ENCODE measurements at regions not wholly inside any gene's neighbourhood (a gene's known extent, or its start where the extent isn't known, plus 50 kb on each side); places are given as distances from the start of the nearest gene placed in this dataset.
"Not testable (repeated sequence)": the region's sequence is repeated elsewhere in the genome, so short reads cannot be mapped to it uniquely, and the experiment has no call there.

DNA sequence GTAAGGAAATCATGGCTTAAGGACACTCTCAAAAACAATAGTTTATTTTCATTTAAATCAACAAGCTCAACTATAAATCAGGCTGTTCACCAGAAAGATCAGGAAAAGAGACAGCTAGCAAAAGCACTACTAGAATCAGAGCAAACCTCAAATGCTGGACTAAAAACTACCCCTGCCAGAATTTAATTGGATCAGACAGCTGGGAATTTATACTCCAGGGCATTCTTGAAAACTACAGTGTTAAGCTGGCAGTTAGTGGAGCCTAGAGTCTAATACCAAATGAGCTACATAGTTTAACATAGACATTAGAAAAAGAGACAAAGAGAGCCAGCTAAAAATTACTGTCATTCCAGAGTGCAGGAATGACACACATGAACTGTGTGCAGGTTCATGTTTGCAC lies 1016.4 kb upstream of the CRIM1 start:
- no peak for DNase-seq (ENCODE audit: low read depth in 3 of 3)

DNA sequence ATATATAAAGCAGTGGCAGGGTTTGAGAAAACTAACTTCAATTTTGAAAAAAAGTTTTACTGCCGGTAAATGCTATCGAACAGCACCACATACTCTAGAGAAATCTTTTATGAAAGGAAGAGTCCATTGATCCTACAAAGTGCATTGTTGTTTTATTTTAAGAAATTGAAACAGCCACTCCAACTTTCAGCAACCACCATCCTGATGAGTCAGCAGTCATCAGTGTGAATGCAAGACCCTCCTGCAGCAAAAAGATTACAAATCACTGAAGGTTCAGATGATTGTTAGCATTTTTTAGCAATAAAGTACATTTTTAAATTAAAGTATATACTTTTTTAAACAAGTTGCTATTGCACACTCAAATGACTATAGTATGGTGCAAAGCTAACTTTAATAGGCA lies 1017.7 kb upstream of the CRIM1 start:
- DNase-seq (ENCODE audit: low read depth in 3 of 3) = no peak

DNA sequence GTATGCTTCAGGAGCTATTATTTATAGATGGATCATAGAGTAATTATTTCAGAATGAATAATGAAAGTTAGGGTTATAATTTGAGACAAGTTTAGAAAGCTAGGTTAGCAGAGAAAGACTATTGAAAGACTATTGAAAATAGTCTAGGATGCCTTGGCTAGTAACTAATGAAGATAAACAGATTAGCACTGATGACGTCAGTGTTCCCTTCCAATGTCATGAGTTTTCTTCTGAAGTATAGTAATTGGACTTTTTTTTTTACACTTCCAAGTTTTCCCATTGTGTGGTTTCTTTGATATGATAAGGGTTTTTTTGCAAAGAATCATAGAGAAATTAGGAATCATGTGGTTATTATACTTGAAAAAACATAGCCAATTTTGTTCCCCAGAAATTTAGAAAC lies 1041.5 kb upstream of the CRIM1 start:
- no peak for DNase-seq (ENCODE audit: low read depth in 3 of 3)

DNA sequence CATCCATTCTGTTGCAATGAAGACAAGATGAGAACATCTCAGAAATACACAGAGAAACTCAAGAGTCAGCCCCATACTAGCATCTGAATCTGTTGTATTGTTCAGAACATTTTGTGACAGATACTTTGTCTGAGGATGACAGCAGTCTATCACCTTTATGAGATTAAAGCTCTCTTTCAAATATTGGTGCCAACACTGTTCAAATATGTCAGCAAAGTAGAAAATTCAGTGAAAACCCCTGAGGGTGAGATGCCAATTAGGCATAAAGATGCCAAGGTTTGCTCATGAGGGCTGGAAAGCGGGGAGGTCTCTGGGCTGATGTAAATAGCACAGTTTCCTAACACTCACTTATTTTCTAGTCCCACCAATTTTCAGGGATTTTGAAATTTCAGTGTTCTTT lies 1054.2 kb upstream of the CRIM1 start:
- no peak for DNase-seq (ENCODE audit: low read depth in 3 of 3)

DNA sequence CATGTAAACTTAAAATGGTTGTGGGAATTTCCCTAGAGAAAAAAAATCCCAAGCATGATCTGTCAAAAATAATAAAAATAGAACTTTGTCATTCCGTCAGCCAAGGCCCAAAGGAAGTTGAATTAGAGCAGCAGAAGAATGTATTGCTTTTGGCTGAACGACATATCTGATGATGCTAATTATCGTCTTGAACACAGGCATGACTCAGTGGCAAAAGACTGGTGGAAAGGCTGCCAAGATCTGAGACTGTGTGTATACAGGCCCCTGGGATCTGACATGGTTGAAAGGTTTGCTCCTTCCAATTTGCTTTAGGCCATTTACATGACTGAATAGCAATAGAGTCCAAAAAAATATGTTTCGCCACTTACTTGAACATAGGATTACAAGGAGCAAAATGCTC lies 1057.1 kb upstream of the CRIM1 start:
- DNase-seq (ENCODE audit: low read depth in 3 of 3) = no peak

DNA sequence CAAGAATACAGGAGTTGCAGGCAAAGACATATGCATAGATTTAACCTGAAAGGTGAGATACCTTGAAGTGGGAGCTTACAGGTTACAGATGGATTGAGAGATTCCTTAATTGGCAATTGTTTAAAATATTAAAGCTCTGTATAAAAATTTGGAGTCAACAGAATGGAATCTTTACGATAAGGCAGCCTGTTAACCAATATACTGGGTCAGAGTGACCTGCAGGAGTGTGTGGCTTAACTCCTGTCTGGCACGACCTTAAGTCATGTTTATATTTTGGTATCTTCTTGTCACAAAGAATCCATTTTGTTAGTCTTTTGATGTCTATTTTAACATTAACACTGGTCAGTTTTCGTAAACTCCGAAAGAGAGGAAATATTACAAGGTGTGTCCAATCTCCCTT lies 1058.2 kb upstream of the CRIM1 start:
- no peak for DNase-seq (ENCODE audit: low read depth in 3 of 3)

DNA sequence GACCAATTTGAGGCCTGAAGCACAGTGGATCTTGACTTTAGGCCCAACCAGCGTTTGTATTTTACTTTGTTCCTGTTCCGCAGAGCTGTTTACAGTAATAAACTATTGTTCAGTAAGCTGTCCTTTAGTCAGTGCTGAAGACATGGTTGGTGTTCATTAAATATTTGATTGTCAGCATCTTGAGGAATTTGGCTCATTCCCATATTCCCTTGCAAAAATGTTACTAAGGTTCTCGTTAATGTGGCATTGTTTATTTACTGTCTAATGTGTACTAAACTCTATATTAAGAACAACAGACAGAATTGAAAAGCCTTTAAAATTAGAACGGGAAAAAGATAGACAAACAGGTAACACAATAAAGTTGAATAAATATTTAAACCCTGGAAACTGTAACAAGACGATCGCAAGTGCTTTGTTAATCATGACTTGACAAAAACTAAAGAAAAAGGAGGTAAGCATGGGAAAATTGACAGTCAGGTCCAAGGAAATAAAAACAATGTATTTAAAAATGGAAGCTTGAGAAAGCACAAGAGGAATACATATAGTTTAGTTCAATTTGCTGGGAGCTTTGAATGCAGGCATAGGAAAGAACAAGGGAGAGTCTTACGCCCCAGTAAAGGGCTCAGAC lies 1060.8 kb upstream of the CRIM1 start:
- no peak for DNase-seq (ENCODE audit: low read depth in 3 of 3)

DNA sequence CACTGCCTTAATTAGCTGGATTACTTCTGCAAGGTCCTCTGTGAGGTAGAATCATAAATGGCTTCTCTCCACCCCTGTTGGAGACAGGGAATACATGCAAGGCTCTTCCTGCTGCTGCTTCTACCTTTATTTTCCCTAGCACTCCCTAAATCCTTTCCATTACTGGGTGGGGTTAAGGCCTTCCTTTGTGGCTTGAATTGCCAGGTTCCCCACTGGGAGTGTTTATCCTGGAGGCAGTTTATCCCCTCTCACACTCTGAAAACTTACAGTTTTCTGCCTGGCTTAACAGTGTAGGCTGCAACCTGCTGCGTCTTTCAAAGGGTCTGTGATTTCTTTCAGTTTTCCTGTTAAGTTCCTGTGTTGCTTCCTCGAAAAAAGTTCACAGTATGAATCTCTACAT lies 1062.3 kb upstream of the CRIM1 start:
- DNase-seq (ENCODE audit: low read depth in 3 of 3) = no peak

DNA sequence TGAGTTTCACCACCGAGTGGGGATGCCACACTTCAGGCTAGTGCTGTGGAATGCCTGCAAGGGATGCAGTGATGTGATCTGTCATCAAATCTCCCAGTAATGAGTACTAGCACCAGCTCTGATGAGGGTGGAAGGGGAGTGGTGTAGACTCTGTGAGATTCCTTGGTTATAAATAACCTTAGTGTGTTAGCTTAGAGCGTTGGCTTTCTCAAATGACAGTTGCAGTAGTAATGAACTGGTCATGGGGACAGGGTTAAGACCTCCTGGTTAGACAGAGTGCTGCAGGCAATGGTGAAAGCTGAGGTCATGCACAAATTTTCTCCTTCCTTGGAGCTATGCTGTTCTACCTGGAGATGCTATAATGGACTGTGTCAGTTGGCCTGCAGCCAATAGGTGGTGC lies 1063.4 kb upstream of the CRIM1 start:
- no peak for DNase-seq (ENCODE audit: low read depth in 3 of 3)

DNA sequence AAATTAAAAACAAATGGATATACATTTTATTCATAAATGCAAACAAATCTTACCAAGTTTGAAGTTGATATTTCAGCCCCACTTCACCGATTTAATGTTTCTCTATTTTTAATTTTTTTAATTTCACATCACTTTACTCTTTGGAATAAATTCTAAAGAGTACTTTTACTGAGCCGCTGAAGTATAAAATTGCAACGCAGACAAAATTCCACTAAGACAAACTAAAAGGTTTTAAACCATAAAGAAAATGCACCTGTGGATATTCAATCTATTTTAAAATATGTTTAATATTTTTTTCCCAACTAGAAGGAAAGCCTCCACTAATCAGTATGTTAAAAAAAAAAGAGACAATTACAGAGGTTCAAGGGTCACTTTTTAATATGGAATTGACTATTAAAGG lies 1073.9 kb upstream of the CRIM1 start:
- no peak for DNase-seq (ENCODE audit: low read depth in 3 of 3)

DNA sequence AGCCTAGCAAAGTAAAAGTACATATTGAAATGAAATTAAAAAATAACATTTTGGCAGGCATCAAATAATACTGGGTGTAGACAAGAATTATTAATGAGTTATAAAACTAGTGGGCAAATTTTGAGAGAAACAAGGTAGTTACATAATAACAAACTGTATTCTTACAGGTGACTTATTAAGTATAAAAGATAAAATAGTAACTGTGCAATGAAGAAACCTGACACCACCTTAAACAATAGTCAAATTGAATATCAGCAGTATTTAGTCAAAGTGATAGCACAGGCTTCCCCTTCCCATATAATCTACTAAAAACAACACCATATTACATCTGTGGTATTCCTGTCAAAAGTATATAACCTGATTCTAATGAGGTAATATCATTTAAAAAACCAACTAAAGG lies 1099.8 kb upstream of the CRIM1 start:
- no peak for DNase-seq (ENCODE audit: low read depth in 3 of 3)

DNA sequence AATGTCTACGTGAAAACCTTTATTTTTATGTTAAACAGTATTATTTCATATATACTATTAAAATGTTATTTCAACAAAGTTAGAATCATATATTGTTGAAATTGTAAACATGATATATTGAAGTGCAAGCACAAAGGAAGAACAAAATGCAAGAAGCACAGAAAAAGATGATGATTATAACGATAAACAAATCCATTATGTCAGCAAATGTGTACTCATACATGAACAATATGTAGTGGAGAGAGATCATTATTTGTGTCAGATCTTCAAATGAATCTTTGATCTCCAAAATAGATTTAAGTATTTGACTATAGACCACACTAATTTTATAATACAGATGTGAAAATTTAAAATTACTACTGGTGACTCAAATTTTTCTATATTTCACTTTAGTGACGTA lies 1104.4 kb upstream of the CRIM1 start:
- no peak for DNase-seq (ENCODE audit: low read depth in 3 of 3)

DNA sequence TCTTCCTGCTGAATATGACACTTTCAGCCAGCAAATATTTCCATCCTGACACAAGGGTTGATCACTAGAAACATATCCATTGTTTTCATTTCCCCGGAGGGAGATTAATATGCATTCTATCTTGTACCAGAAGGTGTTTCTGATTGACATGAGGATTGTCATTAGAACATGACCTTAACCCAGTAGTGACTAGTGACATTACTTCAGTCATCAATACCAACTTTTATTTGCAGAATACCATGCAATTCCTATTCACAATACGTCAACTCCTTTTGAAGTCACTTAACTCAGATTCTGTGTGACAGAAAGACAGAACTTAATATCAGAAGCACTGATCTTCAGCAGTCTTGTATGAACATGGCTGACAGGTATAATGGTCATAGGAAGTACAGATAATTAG lies 1108.9 kb upstream of the CRIM1 start:
- DNase-seq (ENCODE audit: low read depth in 3 of 3) = no peak

DNA sequence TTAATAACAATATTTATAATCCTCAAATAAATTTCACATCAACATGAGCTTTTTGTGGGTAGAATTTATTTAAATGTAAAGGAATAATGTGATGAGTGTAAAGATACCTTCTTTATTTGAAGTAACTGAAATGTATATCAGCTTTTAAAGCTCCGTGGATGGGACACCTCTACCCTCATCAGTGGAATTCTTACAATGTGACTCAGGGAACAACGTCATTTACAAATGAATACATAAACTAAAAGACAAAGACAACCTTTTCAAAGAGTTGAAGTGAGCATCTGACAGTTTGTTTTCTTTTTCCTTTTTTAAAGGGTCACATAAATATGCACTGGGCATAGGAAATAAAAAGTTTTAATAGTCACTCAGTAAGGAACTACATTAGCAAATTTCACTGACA lies 1127.0 kb upstream of the CRIM1 start:
- DNase-seq (ENCODE audit: low read depth in 3 of 3) = no peak

DNA sequence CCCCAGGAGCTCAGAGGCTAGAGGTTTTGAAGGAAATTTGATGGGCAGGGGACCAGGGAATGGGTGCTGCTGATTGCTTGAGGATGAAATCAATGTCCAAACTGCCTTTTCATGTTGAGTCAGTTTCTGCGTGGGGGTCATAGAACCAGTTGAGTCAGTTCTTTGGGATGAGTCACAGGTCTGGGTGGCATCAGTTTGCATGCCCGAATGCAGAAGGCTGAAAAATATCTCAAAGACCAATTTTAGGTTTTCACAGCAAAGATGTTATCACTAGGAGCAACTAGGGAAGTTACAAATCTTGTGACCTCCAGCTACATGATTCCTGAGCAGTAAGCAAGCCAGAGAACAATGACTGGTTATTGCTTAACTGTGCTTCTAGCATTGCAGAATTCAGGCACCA lies 1135.1 kb upstream of the CRIM1 start:
- DNase-seq (ENCODE audit: low read depth in 3 of 3) = no peak

DNA sequence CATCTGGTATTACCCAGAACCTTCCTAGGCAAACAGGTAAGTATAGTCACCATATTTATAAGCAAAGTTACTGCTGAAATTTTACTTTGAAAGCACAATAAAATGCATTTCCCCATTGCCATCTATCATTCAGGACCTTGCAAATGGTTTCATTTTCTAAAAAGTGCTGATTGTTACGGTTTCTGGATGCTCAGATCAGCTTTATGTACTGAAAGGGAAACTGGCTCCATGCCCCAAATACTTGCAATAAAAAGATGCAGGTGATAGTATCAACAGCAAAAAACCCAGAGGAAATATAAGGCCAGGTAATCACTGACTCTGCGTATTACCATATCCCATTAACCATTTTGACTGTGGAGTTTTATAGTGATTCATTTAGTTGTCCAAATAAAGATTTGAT lies 1150.7 kb upstream of the CRIM1 start:
- no peak for DNase-seq (ENCODE audit: low read depth in 3 of 3)

DNA sequence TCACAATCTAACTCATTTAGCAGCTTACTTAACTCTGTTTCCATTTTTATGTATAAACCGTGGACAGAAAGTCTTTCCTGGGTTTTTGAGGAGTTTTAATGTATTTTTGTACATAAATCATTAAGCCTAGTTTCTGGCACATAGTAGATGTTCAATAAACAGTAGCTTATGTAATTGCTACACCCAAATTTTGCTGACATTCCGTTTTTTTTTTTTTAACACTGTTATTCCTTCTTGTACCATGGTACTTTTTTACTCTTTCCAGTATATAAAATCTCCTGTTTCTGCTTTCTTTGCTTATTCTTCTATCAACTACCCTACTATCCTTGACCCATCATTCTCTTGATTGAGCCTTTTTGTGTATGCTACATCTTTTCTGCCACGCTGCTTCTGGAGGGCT lies 1151.3 kb upstream of the CRIM1 start:
- DNase-seq (ENCODE audit: low read depth in 3 of 3) = no peak

DNA sequence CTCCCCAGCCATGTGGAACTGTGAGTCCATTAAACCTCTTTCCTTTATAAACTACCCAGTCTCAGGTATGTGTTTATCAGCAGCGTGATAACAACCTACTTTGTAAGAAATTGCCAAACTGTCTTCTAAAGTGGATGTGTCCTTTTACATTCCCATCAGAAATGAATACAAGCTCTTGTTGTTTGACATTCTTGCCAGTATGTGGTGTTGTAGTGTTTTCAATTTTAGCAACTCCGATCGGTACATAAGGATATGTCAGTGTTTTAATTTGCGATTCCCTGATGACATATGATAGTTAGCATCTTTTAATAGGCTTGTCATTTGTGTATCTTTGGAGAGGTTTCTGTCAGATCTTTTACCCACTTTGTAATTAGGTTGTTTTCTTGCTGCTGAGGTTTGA lies 1156.3 kb upstream of the CRIM1 start:
- DNase-seq (ENCODE audit: low read depth in 3 of 3) = no peak

DNA sequence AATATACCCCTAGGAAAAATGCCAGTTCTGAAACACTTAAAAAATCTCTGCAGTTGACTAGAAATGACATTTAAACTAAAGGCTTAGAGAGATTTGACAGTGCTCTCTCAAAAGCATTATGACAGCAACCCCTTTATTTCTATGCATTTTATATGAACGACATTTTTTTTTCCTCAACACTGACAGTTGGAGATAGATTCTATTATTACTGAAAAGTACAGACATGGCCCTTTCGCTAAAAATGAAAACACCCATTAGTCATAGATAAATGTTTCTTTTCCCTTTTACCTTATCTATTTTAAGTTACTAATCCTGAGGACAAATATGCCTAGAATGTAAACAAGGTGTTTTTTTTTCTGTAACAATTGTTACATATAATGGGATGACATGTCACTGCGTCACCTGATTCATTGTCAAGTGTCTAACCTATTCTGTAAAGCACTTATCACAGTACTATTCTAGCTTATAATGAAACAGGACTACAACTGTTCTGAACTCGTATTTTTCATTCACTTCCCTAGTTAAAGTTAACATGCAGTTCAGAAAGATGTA lies 1169.6 kb upstream of the CRIM1 start:
- DNase-seq (ENCODE audit: low read depth in 3 of 3) = no peak

DNA sequence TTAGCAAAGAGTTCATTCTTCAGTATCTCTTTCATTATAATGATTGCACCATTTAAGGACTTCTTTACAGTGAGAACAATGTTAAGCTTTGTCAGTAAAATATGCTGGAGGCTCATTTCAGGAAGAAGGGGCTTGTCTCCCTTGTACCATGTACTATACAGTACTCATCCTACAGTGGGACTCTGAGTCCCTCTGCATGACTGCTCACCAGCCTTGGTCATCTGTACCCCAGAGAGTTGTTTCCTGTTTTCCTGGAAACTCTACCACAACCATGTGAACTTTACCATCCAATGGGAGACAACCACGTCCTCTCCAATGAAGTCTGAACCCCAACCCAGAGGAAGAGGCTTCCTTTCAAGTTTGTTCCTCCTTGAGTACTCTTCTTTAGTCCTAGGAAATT lies 1171.1 kb upstream of the CRIM1 start:
- DNase-seq (ENCODE audit: low read depth in 3 of 3) = no peak

DNA sequence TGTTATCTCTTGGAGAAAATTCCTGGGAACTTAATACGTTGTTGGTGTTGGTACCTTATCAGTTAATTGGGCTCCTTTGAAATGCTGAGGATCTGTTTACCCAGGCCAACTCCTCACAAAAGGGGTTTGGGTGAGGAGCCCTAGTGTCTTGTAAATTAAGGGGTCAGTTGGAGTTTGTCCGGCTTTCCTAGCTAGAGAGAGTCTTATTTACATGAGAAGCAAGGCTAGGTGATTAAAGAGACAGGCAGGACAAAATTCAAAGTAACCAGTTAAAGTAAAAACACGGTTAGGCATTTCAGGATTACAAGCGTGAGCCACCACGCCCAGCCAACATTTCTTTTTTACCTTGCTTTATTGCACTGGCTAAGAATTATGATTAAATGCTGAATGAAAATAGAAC lies 1178.9 kb upstream of the CRIM1 start:
- DNase-seq (ENCODE audit: low read depth in 3 of 3) = not testable (repeated sequence)

DNA sequence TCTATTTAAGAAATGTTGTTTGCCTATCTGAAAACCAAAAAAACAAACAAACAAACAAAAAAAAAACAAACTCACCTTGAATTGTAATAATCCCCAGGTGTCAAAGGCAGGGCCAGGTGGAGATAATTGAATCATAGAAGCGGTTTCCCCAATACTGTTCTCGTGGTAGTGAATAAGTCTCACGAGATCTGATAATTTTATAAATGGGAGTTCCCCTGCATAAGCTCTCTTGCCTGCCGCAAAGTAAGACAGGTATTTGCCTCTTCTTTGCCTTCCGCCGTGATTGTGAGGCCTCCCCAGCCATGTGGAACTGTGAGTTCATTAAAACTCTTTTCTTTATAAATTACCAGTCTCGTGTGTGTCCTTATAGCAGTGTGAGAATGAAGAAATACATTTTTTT lies 1180.7 kb upstream of the CRIM1 start:
- no peak for DNase-seq (ENCODE audit: low read depth in 3 of 3)

DNA sequence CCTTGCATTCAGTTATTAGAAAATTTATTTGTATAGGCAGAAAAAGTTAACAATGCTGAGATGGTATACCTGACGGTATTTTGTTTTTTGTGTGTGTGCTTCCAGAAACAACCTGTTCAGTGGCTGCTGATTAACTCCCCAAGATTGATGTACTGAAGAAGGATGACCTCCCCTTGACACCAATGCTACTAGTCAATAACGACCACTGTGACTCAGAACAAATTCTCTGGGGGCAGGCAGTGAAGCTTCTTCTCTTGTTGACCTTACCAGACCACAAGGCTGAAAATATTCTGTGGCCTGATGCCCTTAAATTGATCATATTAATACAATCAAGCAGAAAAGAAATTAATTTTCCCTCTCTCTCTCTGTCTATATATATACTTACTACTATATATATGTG lies 1182.9 kb upstream of the CRIM1 start:
- DNase-seq (ENCODE audit: low read depth in 3 of 3) = no peak

DNA sequence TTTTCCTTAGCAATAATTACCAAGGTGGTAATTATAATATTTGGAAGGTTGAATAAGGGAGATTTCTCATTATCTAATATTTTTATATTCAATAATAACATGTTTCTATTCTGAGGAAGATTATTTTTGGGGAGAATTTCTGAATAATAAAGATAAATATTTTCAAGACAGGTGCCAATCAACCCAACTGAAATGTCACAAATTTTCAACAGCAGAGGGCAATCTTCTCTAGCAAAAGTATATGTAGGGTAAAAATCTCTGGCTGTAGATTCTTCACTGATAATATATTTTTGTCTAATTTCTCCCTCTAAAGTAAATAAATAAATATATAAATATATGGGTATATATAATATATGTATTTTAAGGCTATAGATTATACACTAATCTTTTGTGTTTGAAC lies 1187.2 kb upstream of the CRIM1 start:
- DNase-seq (ENCODE audit: low read depth in 3 of 3) = no peak

Measured in stimulated activated CD4-positive, alpha-beta T cell treated with anti-CD3 and anti-CD28 coated beads, TNF-alpha, amount 100 ng/mL, for 24 hours (primary cell).